Peyer's patch (tissue), 4 donors: ENCODE measurements at regions not wholly inside any gene's neighbourhood (a gene's known extent, or its start where the extent isn't known, plus 50 kb on each side); places are given as distances from the start of the nearest gene placed in this dataset.

Experiments used
- DNase-seq, 3 donors: peaks; one replicate each; pipeline ENCODE4 v3.0.0-alpha.2; 2017 to 2019
- H3K27ac ChIP-seq, 4 donors: fragments of 200-600 bp; sonication (generic); one replicate each; pipeline ENCODE4 v1.5.1; 2016 to 2019
- H3K27me3 ChIP-seq, 2 donors: fragments of 200-600 bp; sonication (generic); one replicate each; pipeline ENCODE4 v1.5.1; 2019
- H3K36me3 ChIP-seq, 3 donors: fragments of 200-600 bp; sonication (generic); one replicate each; pipeline ENCODE4 v1.5.1; 2016 to 2019
- H3K4me1 ChIP-seq, 4 donors: fragments of 200-600 bp; sonication (generic); one replicate each; pipeline ENCODE4 v1.5.1; 2016 to 2019
- H3K4me3 ChIP-seq, 4 donors: fragments of 200-600 bp; sonication (generic); 1 replicate in 3 of 4; 2 replicates in 1 of 4; pipeline ENCODE4 v1.5.1; 2016 to 2019; ENCODE audit warnings: mild to moderate bottlenecking in 1 of 4
- H3K9me3 ChIP-seq, 4 donors: fragments of 200-600 bp; sonication (generic); one replicate each; pipeline ENCODE4 v1.5.1; 2016 to 2019; ENCODE audit warnings: mild to moderate bottlenecking in 1 of 4
- CTCF ChIP-seq, 6 experiments: fragments of 450-650 bp in 4 of 6; fragments of 200-600 bp in 2 of 6; sonication (generic) in 1 of 6; IDR thresholded peaks; one replicate each; pipeline ENCODE4 v1.5.1; 2017 to 2019; ENCODE audit warnings: antibody characterized with exemption in 6 of 6, mild to moderate bottlenecking in 3 of 6, moderate library complexity in 1 of 6
- POLR2A ChIP-seq, 2 donors: fragments of 450-650 bp; IDR thresholded peaks; one replicate each; pipeline ENCODE4 v1.5.1; 2017; ENCODE audit warnings: antibody characterized with exemption in 2 of 2, mild to moderate bottlenecking in 2 of 2, moderate library complexity in 2 of 2

- no peaks in the 10 kb centered on the region for H3K36me3 ChIP-seq
- no peaks in the 10 kb centered on the region for H3K9me3 ChIP-seq
- H3K4me3 ChIP-seq, result no peak overlapping the region
- no peaks in the 10 kb centered on the region for H3K4me1 ChIP-seq
- no peak for DNase-seq
- no peak overlapping the region for H3K27ac ChIP-seq
- no peaks in the 10 kb centered on the region for H3K27me3 ChIP-seq
- TF ChIP-seq CTCF (IDR thresholded peaks at IDR 0.05), result no peak
- no peak for TF ChIP-seq POLR2A (IDR thresholded peaks at IDR 0.05)
These were observed 662.2 kb downstream of the DHX35 start for GRCh38 chr20:39624316-39624715.

GRCh38 chr20:39623584-39624234 is 661.6 kb downstream of the DHX35 start:
- no peak for DNase-seq
- Histone ChIP-seq H3K9me3 (no peaks in the 10 kb centered on the region), H3K27ac (no peak overlapping the region)

GRCh38 chr20:39619271-39619785 is 657.2 kb downstream of the DHX35 start:
- no peak for TF ChIP-seq POLR2A (IDR thresholded peaks at IDR 0.05)
- no peak for TF ChIP-seq CTCF (IDR thresholded peaks at IDR 0.05)
- no peaks in the 10 kb centered on the region for H3K4me1 ChIP-seq
- no peaks in the 10 kb centered on the region for H3K36me3 ChIP-seq
- H3K4me3 ChIP-seq, result no peak overlapping the region
- H3K27ac ChIP-seq, result no peak overlapping the region
- H3K9me3 ChIP-seq, result no peaks in the 10 kb centered on the region
- H3K27me3 ChIP-seq, result no peaks in the 10 kb centered on the region
- DNase-seq, result no peak

More at GRCh38 chr20:39623584-39624234, 661.6 kb downstream of the DHX35 start:
- no peak overlapping the region for H3K4me3 ChIP-seq
- TF ChIP-seq POLR2A (IDR thresholded peaks at IDR 0.05), result no peak
- TF ChIP-seq CTCF (IDR thresholded peaks at IDR 0.05), result no peak
- H3K4me1 ChIP-seq, result no peaks in the 10 kb centered on the region
- H3K36me3 ChIP-seq, result no peaks in the 10 kb centered on the region
- no peaks in the 10 kb centered on the region for H3K27me3 ChIP-seq

GRCh38 chr20:39611901-39612300 is 649.8 kb downstream of the DHX35 start:
- H3K4me1 ChIP-seq, result no peaks in the 10 kb centered on the region
- no peak overlapping the region for H3K27ac ChIP-seq
- no peaks in the 10 kb centered on the region for H3K36me3 ChIP-seq
- TF ChIP-seq CTCF (IDR thresholded peaks at IDR 0.05) (no peak), POLR2A (IDR thresholded peaks at IDR 0.05) (no peak)
- no peaks in the 10 kb centered on the region for H3K27me3 ChIP-seq
- no peaks in the 10 kb centered on the region for H3K9me3 ChIP-seq
- no peak overlapping the region for H3K4me3 ChIP-seq
- no peak for DNase-seq

- no peaks in the 10 kb centered on the region for H3K36me3 ChIP-seq
- H3K4me3 ChIP-seq, result no peak overlapping the region
- TF ChIP-seq CTCF (IDR thresholded peaks at IDR 0.05) (no peak), POLR2A (IDR thresholded peaks at IDR 0.05) (no peak)
- no peaks in the 10 kb centered on the region for H3K9me3 ChIP-seq
- no peaks in the 10 kb centered on the region for H3K4me1 ChIP-seq
- no peak for DNase-seq
- no peak overlapping the region for H3K27ac ChIP-seq
- no peaks in the 10 kb centered on the region for H3K27me3 ChIP-seq
These were observed 645.0 kb downstream of the DHX35 start for GRCh38 chr20:39607141-39607540.
